ENCODE measurements at regions not wholly inside any gene's neighbourhood (a gene's known extent, or its start where the extent isn't known, plus 50 kb on each side); places are given as distances from the start of the nearest gene placed in this dataset.
"Not testable (repeated sequence)": the region's sequence is repeated elsewhere in the genome, so short reads cannot be mapped to it uniquely, and the experiment has no call there.

GRCh38 chr5:74517700-74518099 is 122.8 kb downstream of the ENC1 start:
- no peaks in the 10 kb centered on the region for H3K4me1 Mint-ChIP-seq
- H3K9me3 Mint-ChIP-seq: no peaks in the 10 kb centered on the region
- no peak overlapping the region for H3K4me3 Mint-ChIP-seq
- H3K36me3 Mint-ChIP-seq: no peaks in the 10 kb centered on the region
- H3K27me3 Mint-ChIP-seq: peaks cover 9% of the 10 kb centered on the region
- H3K27ac Mint-ChIP-seq: no peak overlapping the region

GRCh38 chr5:74516211-74516636 is 124.3 kb downstream of the ENC1 start:
- no peaks in the 10 kb centered on the region for H3K4me1 Mint-ChIP-seq

GRCh38 chr5:74514888-74515551 is 125.5 kb downstream of the ENC1 start:
- no peaks in the 10 kb centered on the region for H3K36me3 Mint-ChIP-seq
- H3K4me3 Mint-ChIP-seq: no peak overlapping the region
- H3K27me3 Mint-ChIP-seq: peaks cover 7% of the 10 kb centered on the region
- no peak overlapping the region for H3K27ac Mint-ChIP-seq
- H3K4me1 Mint-ChIP-seq: no peaks in the 10 kb centered on the region
- H3K9me3 Mint-ChIP-seq: no peaks in the 10 kb centered on the region

More at GRCh38 chr5:74516211-74516636, 124.3 kb downstream of the ENC1 start:
- Mint-ChIP-seq H3K4me3 (no peak overlapping the region), H3K27ac (no peak overlapping the region), H3K27me3 (peaks cover 7% of the 10 kb centered on the region), H3K9me3 (no peaks in the 10 kb centered on the region), H3K36me3 (no peaks in the 10 kb centered on the region)

GRCh38 chr5:74511770-74512169 is 128.8 kb downstream of the ENC1 start:
- not testable (repeated sequence) for H3K4me1 Mint-ChIP-seq, H3K27ac Mint-ChIP-seq, H3K36me3 Mint-ChIP-seq, H3K27me3 Mint-ChIP-seq, H3K4me3 Mint-ChIP-seq, H3K9me3 Mint-ChIP-seq

GRCh38 chr5:74510476-74511075 is 130.0 kb downstream of the ENC1 start:
- Mint-ChIP-seq H3K36me3 (no peaks in the 10 kb centered on the region), H3K4me3 (no peak overlapping the region), H3K4me1 (no peaks in the 10 kb centered on the region), H3K27me3 (peaks cover 7% of the 10 kb centered on the region), H3K27ac (no peak overlapping the region), H3K9me3 (no peaks in the 10 kb centered on the region)

- no peaks in the 10 kb centered on the region for H3K36me3 Mint-ChIP-seq
- no peaks in the 10 kb centered on the region for H3K27me3 Mint-ChIP-seq
- no peak overlapping the region for H3K4me3 Mint-ChIP-seq
- no peaks in the 10 kb centered on the region for H3K9me3 Mint-ChIP-seq
- H3K27ac Mint-ChIP-seq: no peak overlapping the region
- no peaks in the 10 kb centered on the region for H3K4me1 Mint-ChIP-seq
Measured at GRCh38 chr5:74507370-74508005, 133.0 kb downstream of the ENC1 start.

GRCh38 chr5:74506119-74506518 is 134.4 kb downstream of the ENC1 start:
- Mint-ChIP-seq H3K9me3 (no peaks in the 10 kb centered on the region), H3K4me3 (no peak overlapping the region)

GRCh38 chr5:74504463-74504862 is 136.1 kb downstream of the ENC1 start:
- Mint-ChIP-seq H3K27me3 (no peaks in the 10 kb centered on the region), H3K9me3 (no peaks in the 10 kb centered on the region), H3K4me1 (no peaks in the 10 kb centered on the region), H3K36me3 (no peaks in the 10 kb centered on the region), H3K27ac (no peak overlapping the region), H3K4me3 (no peak overlapping the region)

More at GRCh38 chr5:74506119-74506518, 134.4 kb downstream of the ENC1 start:
- H3K27me3 Mint-ChIP-seq: no peaks in the 10 kb centered on the region
- no peaks in the 10 kb centered on the region for H3K4me1 Mint-ChIP-seq
- no peak overlapping the region for H3K27ac Mint-ChIP-seq
- H3K36me3 Mint-ChIP-seq: no peaks in the 10 kb centered on the region

GRCh38 chr5:74502479-74502950 is 138.0 kb downstream of the ENC1 start:
- no peak overlapping the region for H3K4me3 Mint-ChIP-seq
- no peaks in the 10 kb centered on the region for H3K27me3 Mint-ChIP-seq
- H3K27ac Mint-ChIP-seq: no peak overlapping the region
- no peaks in the 10 kb centered on the region for H3K4me1 Mint-ChIP-seq
- no peaks in the 10 kb centered on the region for H3K36me3 Mint-ChIP-seq
- H3K9me3 Mint-ChIP-seq: no peaks in the 10 kb centered on the region

GRCh38 chr5:74501674-74502478 is 138.7 kb downstream of the ENC1 start:
- no peak overlapping the region for H3K4me3 Mint-ChIP-seq
- no peaks in the 10 kb centered on the region for H3K9me3 Mint-ChIP-seq
- no peaks in the 10 kb centered on the region for H3K4me1 Mint-ChIP-seq
- no peaks in the 10 kb centered on the region for H3K27me3 Mint-ChIP-seq
- H3K27ac Mint-ChIP-seq: no peak overlapping the region
- H3K36me3 Mint-ChIP-seq: no peaks in the 10 kb centered on the region

- Mint-ChIP-seq H3K4me1 (no peaks in the 10 kb centered on the region), H3K9me3 (no peaks in the 10 kb centered on the region), H3K27me3 (no peaks in the 10 kb centered on the region), H3K4me3 (no peak overlapping the region), H3K27ac (no peak overlapping the region), H3K36me3 (no peaks in the 10 kb centered on the region)
Measured at GRCh38 chr5:74500110-74500917, 140.2 kb downstream of the ENC1 start.

GRCh38 chr5:74499256-74500050 is 141.1 kb downstream of the ENC1 start:
- no peaks in the 10 kb centered on the region for H3K9me3 Mint-ChIP-seq
- no peaks in the 10 kb centered on the region for H3K27me3 Mint-ChIP-seq
- H3K4me3 Mint-ChIP-seq: no peak overlapping the region
- no peaks in the 10 kb centered on the region for H3K36me3 Mint-ChIP-seq
- H3K27ac Mint-ChIP-seq: no peak overlapping the region
- H3K4me1 Mint-ChIP-seq: no peaks in the 10 kb centered on the region

- no peak overlapping the region for H3K4me3 Mint-ChIP-seq
- H3K27me3 Mint-ChIP-seq: peaks cover 3% of the 10 kb centered on the region
- no peak overlapping the region for H3K27ac Mint-ChIP-seq
- H3K9me3 Mint-ChIP-seq: no peaks in the 10 kb centered on the region
- H3K4me1 Mint-ChIP-seq: no peaks in the 10 kb centered on the region
- no peaks in the 10 kb centered on the region for H3K36me3 Mint-ChIP-seq
Measured at GRCh38 chr5:74497706-74498105, 142.8 kb downstream of the ENC1 start.

GRCh38 chr5:74493411-74493810 is 147.1 kb downstream of the ENC1 start:
- H3K36me3 Mint-ChIP-seq: no peaks in the 10 kb centered on the region
- H3K27me3 Mint-ChIP-seq: peaks cover 3% of the 10 kb centered on the region
- H3K27ac Mint-ChIP-seq: no peak overlapping the region
- no peaks in the 10 kb centered on the region for H3K4me1 Mint-ChIP-seq
- H3K9me3 Mint-ChIP-seq: no peaks in the 10 kb centered on the region
- H3K4me3 Mint-ChIP-seq: no peak overlapping the region
